ENCODE measurements at regions not wholly inside any gene's neighbourhood (a gene's known extent, or its start where the extent isn't known, plus 50 kb on each side); places are given as distances from the start of the nearest gene placed in this dataset.

DNA sequence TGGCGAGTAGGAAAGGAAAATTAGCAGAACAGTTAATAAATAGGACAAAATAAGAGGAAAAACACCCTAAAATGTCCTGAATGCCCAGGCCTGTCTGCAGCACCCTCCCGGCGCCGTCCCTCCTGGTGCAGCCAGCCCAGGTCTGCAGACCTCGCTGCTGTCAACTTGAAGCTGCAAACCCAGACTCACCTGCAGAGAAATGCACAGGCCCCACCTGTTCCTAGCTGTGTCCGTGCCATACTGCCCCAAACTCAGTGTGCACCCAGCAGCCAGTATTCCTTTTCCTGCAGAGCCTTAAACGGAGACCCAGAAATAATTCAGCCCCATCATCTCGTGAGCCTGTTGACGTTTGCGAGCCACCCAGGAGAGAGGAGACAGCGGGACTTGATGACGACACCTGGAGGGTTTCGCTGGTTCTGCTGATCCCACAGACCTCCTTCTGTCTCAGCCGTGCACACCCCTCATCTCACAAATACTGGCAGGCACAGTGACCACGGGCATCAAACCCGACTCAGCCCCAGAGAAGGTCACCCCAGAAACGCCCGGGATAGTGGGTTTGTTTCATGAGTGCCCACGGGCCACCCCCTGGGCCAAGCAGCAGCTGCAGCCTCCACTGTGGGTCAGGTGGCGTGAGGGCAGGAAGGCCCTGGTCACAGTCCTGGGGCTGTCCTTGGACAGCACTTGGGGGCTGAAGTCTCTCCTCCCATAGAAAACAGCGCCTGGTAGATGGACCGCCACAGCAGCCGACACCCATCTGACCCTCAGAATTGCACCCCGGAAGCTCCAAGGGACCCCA is 239.5 kb upstream of the SALL3 start:
- TF ChIP-seq, protein P1, sequence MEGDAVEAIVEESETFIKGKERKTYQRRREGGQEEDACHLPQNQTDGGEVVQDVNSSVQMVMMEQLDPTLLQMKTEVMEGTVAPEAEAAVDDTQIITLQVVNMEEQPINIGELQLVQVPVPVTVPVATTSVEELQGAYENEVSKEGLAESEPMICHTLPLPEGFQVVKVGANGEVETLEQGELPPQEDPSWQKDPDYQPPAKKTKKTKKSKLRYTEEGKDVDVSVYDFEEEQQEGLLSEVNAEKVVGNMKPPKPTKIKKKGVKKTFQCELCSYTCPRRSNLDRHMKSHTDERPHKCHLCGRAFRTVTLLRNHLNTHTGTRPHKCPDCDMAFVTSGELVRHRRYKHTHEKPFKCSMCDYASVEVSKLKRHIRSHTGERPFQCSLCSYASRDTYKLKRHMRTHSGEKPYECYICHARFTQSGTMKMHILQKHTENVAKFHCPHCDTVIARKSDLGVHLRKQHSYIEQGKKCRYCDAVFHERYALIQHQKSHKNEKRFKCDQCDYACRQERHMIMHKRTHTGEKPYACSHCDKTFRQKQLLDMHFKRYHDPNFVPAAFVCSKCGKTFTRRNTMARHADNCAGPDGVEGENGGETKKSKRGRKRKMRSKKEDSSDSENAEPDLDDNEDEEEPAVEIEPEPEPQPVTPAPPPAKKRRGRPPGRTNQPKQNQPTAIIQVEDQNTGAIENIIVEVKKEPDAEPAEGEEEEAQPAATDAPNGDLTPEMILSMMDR (IDR thresholded peaks at IDR 0.05): no peak
- no peak for DNase-seq (ENCODE audit: low spot score)

DNA sequence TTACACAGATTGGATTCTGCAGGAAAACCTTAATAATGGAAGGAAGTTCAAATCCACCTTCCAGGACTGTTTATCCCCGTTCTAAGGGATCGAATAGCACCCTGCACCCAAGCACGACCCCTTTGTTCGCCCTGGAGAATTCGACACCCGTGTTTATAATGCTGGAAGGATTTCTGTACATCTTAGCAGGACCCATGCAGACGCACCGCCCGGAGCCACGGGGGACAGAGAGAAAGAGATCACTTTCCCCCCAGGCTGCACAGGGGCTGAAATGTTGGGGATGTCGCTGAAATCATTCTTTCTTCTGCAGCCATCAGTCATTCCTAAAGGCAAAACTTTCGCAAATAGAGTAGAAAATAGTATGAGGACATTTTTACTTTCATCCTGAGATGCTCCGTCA is 238.7 kb upstream of the SALL3 start:
- TF ChIP-seq, protein P1 (IDR thresholded peaks at IDR 0.05): no peak
- ATAC-seq (ENCODE audit: low FRiP score): no peak
- DNase-seq (ENCODE audit: low spot score): no peak

More for the DNA sequence above, 239.5 kb upstream of the SALL3 start:
- no peak for ATAC-seq (ENCODE audit: low FRiP score)

DNA sequence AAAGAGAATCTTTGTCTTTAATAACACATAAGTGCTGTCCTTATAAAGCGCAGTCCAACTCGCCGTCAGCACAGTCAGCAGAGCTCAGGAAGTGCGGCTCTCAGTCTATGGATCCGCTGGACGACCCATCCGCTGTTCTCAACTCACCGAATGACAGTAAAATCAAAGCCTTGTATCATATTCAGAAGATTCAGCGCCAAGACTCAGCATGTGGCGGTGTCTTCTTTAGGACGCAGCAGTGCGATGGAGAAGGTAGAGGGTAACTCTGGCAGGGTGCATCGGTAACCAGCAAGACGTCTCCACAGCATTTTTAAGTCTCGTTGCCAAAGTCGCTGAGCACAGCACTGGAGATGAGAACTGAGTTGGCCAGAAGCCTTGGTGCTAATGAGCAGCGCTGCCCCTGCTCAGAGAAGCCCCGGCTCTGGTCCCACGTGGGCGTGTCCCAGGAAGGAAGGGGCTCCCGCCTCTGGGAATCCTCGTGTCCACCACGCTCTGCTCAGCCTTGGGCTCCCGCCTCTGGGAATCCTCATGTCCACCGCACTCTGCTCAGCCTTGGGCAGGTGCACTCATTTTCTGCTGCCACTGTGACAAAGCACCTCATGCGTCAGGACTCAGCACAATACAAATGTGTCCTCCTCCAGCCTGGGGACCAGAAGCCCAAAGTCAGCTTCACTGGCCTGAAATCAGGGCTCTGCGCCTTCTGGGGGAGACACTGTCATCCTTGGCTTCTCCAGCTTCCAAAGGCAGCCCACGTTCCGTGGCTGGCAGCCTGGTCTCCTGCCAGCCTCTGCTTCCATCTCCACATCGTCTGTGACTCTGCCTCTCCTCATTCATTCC is 238.0 kb upstream of the SALL3 start:
- ATAC-seq (ENCODE audit: low FRiP score) (no peak), DNase-seq (ENCODE audit: low spot score) (no peak)
- TF ChIP-seq, protein P1 (IDR thresholded peaks at IDR 0.05): no peak

DNA sequence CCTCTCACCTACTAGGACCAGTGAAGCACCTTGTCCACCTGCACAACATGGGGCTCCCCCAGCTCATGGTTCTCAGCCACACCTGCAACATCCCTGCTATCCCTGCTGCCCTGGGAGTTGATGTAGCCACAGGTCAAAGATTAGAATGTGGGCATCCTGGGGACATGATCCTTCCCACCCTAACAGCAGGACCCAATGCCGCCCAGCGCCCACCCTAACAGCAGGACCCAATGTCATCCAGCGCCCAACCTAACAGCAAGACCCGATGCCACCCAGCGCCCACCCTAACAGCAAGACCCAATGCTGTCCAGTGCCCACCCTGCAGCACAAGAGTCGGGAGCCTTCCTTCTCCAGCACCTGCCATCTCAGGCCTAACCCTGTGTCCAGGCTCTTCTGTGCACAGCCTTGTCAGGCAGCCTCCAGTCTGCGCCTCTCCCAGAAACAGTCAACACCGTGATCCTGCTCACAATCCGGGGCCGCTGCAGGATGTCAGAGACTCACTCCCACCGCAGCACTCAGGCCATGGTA is 237.3 kb upstream of the SALL3 start:
- TF ChIP-seq, protein P1 (IDR thresholded peaks at IDR 0.05): no peak
- DNase-seq (ENCODE audit: low spot score) (no peak), ATAC-seq (ENCODE audit: low FRiP score) (no peak)

GRCh38 chr18:78743078-78743477 is 236.5 kb upstream of the SALL3 start:
- ATAC-seq (ENCODE audit: low FRiP score) (no peak), DNase-seq (ENCODE audit: low spot score) (no peak)
- TF ChIP-seq, protein P1 (IDR thresholded peaks at IDR 0.05): no peak

- TF ChIP-seq, protein P1 (IDR thresholded peaks at IDR 0.05): no peak
- DNase-seq (ENCODE audit: low spot score) (no peak), ATAC-seq (ENCODE audit: low FRiP score) (no peak)
These were observed 228.0 kb upstream of the SALL3 start for GRCh38 chr18:78751664-78752063.

Data from omental fat pad (tissue), 3 donors.